Suprapubic skin (tissue), 4 donors: ENCODE measurements at regions not wholly inside any gene's neighbourhood (a gene's known extent, or its start where the extent isn't known, plus 50 kb on each side); places are given as distances from the start of the nearest gene placed in this dataset.

Experiments
- DNase-seq, 2 donors: peaks; one replicate each; pipeline ENCODE4 v3.0.0-alpha.2; 2019; ENCODE audit warnings: low spot score in 2 of 2
- H3K27ac ChIP-seq: fragments of 200-600 bp; sonication (generic); one replicate; pipeline ENCODE4 v1.5.1; 2019
- H3K27me3 ChIP-seq: fragments of 200-600 bp; sonication (generic); one replicate; pipeline ENCODE4 v1.5.1; 2019
- H3K36me3 ChIP-seq: fragments of 200-600 bp; sonication (generic); one replicate; pipeline ENCODE4 v1.5.1; 2019
- H3K4me1 ChIP-seq: fragments of 200-600 bp; sonication (generic); one replicate; pipeline ENCODE4 v1.5.1; 2019
- H3K4me3 ChIP-seq: fragments of 200-600 bp; sonication (generic); one replicate; pipeline ENCODE4 v1.5.1; 2019; ENCODE audit warnings: mild to moderate bottlenecking
- H3K9me3 ChIP-seq: fragments of 200-600 bp; sonication (generic); one replicate; pipeline ENCODE4 v1.5.1; 2019
- EP300 ChIP-seq: sonication (generic); formaldehyde crosslinking; IDR thresholded peaks from one replicate; pipeline ENCODE4 v1.6.1; 2017; ENCODE audit warnings: antibody characterized with exemption
- POLR2A ChIP-seq, 2 donors: fragments of 450-650 bp; IDR thresholded peaks; one replicate each; pipeline ENCODE4 v1.6.1; 2017; ENCODE audit warnings: antibody characterized with exemption in 2 of 2, mild to moderate bottlenecking in 2 of 2, moderate library complexity in 2 of 2
- POLR2AphosphoS5 ChIP-seq, 3 donors: sonication (generic); formaldehyde crosslinking; IDR thresholded peaks; one replicate each; pipeline ENCODE4 v1.6.1; 2017; ENCODE audit warnings: antibody characterized with exemption in 3 of 3
- WGBS: methylation state at CpG from one replicate; pipeline ENCODE4 v1.1.5; 2018; 5-methylcytosine and 5-hydroxymethylcytosine counted together
- TF ChIP-seq, protein P1 (sequence below), 2 donors: fragments of 200-600 bp in 1 of 2; fragments of 450-650 bp in 1 of 2; sonication (generic) in 1 of 2; IDR thresholded peaks; one replicate each; pipeline ENCODE4 v1.5.1; 2016 to 2019; ENCODE audit warnings: antibody characterized with exemption in 2 of 2, mild to moderate bottlenecking in 1 of 2, moderate library complexity in 1 of 2

GRCh38 chr10:20417791-20418190, 479.3 kb downstream of the NEBL start:
- DNase-seq = no peak
- Histone ChIP-seq H3K4me1 (no peaks in the 10 kb centered on the region), H3K9me3 (no peaks in the 10 kb centered on the region), H3K4me3 (no peak overlapping the region), H3K36me3 (no peaks in the 10 kb centered on the region), H3K27ac (no peak overlapping the region), H3K27me3 (no peaks in the 10 kb centered on the region)
- TF ChIP-seq EP300 = no peak
- TF ChIP-seq POLR2A (IDR thresholded peaks at IDR 0.05) = no peak
- TF ChIP-seq, protein P1, sequence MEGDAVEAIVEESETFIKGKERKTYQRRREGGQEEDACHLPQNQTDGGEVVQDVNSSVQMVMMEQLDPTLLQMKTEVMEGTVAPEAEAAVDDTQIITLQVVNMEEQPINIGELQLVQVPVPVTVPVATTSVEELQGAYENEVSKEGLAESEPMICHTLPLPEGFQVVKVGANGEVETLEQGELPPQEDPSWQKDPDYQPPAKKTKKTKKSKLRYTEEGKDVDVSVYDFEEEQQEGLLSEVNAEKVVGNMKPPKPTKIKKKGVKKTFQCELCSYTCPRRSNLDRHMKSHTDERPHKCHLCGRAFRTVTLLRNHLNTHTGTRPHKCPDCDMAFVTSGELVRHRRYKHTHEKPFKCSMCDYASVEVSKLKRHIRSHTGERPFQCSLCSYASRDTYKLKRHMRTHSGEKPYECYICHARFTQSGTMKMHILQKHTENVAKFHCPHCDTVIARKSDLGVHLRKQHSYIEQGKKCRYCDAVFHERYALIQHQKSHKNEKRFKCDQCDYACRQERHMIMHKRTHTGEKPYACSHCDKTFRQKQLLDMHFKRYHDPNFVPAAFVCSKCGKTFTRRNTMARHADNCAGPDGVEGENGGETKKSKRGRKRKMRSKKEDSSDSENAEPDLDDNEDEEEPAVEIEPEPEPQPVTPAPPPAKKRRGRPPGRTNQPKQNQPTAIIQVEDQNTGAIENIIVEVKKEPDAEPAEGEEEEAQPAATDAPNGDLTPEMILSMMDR (IDR thresholded peaks at IDR 0.05) = no peak
- TF ChIP-seq POLR2AphosphoS5 (IDR thresholded peaks at IDR 0.05) = no peak
- WGBS = 90% methylated on average over 3 of the region's 3 CpGs

DNA sequence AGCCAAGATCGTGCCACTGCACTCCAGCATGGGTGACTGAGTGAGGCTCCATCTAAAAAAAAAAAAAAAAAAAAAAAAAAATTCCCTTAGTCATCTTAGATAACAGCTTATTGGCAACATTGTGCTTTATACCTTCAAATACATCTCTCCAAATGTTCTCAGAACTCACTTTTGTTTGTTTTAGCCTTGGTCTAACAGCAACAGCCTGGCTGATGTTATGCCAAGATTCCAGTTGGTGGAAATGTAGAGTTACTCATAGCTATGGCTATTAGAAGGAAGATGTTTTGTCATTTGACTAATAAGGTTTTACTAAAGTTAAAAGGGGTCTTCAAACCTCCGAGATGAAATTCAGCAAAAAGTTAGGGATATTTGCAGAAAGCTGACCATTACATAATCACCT, 481.4 kb downstream of the NEBL start:
- DNase-seq = no peak
- no peak overlapping the region for H3K27ac ChIP-seq
- H3K4me1 ChIP-seq = no peaks in the 10 kb centered on the region
- no peaks in the 10 kb centered on the region for H3K36me3 ChIP-seq
- no peaks in the 10 kb centered on the region for H3K27me3 ChIP-seq
- TF ChIP-seq POLR2AphosphoS5 (IDR thresholded peaks at IDR 0.05) (no peak), EP300 (no peak), POLR2A (IDR thresholded peaks at IDR 0.05) (no peak)
- TF ChIP-seq, protein P1 (IDR thresholded peaks at IDR 0.05) = no peak
- H3K9me3 ChIP-seq = no peaks in the 10 kb centered on the region
- no peak overlapping the region for H3K4me3 ChIP-seq
- 94% methylated on average over 2 of the region's 2 CpGs for WGBS

DNA sequence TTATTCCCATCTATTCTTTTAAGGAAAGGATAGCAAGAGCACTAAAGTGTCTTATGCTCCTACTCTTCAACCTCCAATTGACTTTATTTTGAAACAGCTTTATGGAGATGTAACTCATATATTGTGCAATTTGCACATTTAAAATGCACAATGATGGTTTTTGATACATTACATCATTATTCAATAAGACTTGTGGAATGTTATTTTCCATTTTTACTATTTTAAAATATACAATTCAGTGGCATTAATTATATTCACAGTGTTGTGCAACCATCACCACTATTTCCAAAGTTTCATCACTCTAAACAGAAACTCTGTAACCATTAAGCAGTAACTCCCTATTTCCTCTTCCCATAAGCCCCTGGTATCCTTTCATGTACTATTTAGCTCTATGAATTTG, 489.8 kb downstream of the NEBL start:
- DNase-seq = no peak
- Histone ChIP-seq H3K9me3 (no peaks in the 10 kb centered on the region), H3K36me3 (no peaks in the 10 kb centered on the region), H3K4me3 (no peak overlapping the region), H3K27me3 (no peaks in the 10 kb centered on the region), H3K4me1 (no peaks in the 10 kb centered on the region), H3K27ac (no peak overlapping the region)
- TF ChIP-seq POLR2AphosphoS5 (IDR thresholded peaks at IDR 0.05) (no peak), EP300 (no peak)

- WGBS = 74% methylated on average over 6 of the region's 6 CpGs
Measured at GRCh38 chr10:20406281-20407104, 490.6 kb downstream of the NEBL start.

DNA sequence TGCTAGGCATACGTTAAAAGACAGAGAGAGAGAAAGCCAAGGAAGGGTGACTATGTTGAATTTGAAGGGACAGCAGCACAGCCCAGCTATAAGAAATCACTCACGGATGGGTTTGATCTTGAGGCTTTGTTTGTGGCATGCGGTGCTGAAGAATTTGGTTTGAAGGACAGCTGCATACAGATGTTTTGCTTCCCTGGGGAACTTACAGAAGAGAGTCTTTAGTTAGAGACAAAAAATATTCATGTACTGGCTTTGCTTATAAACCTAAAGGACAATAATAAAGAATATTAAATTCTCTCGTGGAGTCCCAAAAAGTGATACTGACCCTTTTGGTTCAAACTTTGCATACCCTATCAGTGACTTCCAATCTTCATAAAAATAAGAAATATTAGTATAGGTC, 491.4 kb downstream of the NEBL start:
- TF ChIP-seq EP300 = no peak
- TF ChIP-seq, protein P1 (IDR thresholded peaks at IDR 0.05) = no peak
- TF ChIP-seq POLR2A (IDR thresholded peaks at IDR 0.05) = no peak
- TF ChIP-seq POLR2AphosphoS5 (IDR thresholded peaks at IDR 0.05) = no peak
- Histone ChIP-seq H3K27ac (no peak overlapping the region), H3K27me3 (no peaks in the 10 kb centered on the region), H3K36me3 (no peaks in the 10 kb centered on the region), H3K9me3 (no peaks in the 10 kb centered on the region), H3K4me3 (no peak overlapping the region), H3K4me1 (no peaks in the 10 kb centered on the region)
- 71% methylated on average over 4 of the region's 4 CpGs for WGBS
- DNase-seq = no peak

More at GRCh38 chr10:20406281-20407104, 490.6 kb downstream of the NEBL start:
- H3K4me1 ChIP-seq = no peaks in the 10 kb centered on the region
- no peaks in the 10 kb centered on the region for H3K9me3 ChIP-seq
- H3K4me3 ChIP-seq = no peak overlapping the region
- TF ChIP-seq POLR2A (IDR thresholded peaks at IDR 0.05) (no peak), EP300 (no peak)
- no peaks in the 10 kb centered on the region for H3K27me3 ChIP-seq
- DNase-seq = no peak
- H3K36me3 ChIP-seq = no peaks in the 10 kb centered on the region
- H3K27ac ChIP-seq = no peak overlapping the region

DNA sequence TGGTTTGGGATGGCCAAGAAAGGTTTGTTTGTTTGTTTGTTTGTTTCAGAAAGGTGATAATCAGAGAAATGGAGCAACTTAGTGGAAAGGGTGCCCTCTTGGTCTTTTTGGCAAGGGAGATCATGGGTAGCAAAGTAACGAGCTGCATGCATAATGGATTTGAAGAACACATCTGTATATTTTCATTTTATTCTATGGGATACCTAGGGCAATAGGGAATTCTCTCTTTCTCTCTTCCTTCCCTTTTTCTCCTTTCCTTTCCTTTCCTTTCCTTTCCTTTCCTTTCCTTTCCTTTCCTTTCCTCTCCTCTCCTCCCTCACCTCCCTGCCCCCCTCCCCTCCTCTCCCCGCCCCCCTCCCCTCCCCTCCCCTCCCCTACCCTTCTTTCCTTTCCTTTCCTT, 492.1 kb downstream of the NEBL start:
- no peak for DNase-seq
- no peaks in the 10 kb centered on the region for H3K27me3 ChIP-seq
- H3K9me3 ChIP-seq = no peaks in the 10 kb centered on the region
- 79% methylated on average over 2 of the region's 2 CpGs for WGBS
- no peak overlapping the region for H3K4me3 ChIP-seq
- no peaks in the 10 kb centered on the region for H3K36me3 ChIP-seq
- TF ChIP-seq POLR2AphosphoS5 (IDR thresholded peaks at IDR 0.05) = no peak
- TF ChIP-seq, protein P1 (IDR thresholded peaks at IDR 0.05) = no peak
- no peak overlapping the region for H3K27ac ChIP-seq
- H3K4me1 ChIP-seq = no peaks in the 10 kb centered on the region
